PFSK-1 (cell line): ENCODE measurements at regions not wholly inside any gene's neighbourhood (a gene's known extent, or its start where the extent isn't known, plus 50 kb on each side); places are given as distances from the start of the nearest gene placed in this dataset.

Experiments used
- POLR2AphosphoS5 ChIP-seq: IDR thresholded peaks from 2 replicates; pipeline ENCODE4 v1.6.1; 2012; ENCODE audit warnings: low read depth, mild to moderate bottlenecking, control low read depth, low read length, moderate library complexity
- SIN3A ChIP-seq: IDR thresholded peaks from 2 replicates; pipeline ENCODE4 v1.6.1; 2012; ENCODE audit warnings: mild to moderate bottlenecking, low read length, moderate library complexity, borderline replicate concordance; ENCODE audit not compliant: insufficient read depth

DNA sequence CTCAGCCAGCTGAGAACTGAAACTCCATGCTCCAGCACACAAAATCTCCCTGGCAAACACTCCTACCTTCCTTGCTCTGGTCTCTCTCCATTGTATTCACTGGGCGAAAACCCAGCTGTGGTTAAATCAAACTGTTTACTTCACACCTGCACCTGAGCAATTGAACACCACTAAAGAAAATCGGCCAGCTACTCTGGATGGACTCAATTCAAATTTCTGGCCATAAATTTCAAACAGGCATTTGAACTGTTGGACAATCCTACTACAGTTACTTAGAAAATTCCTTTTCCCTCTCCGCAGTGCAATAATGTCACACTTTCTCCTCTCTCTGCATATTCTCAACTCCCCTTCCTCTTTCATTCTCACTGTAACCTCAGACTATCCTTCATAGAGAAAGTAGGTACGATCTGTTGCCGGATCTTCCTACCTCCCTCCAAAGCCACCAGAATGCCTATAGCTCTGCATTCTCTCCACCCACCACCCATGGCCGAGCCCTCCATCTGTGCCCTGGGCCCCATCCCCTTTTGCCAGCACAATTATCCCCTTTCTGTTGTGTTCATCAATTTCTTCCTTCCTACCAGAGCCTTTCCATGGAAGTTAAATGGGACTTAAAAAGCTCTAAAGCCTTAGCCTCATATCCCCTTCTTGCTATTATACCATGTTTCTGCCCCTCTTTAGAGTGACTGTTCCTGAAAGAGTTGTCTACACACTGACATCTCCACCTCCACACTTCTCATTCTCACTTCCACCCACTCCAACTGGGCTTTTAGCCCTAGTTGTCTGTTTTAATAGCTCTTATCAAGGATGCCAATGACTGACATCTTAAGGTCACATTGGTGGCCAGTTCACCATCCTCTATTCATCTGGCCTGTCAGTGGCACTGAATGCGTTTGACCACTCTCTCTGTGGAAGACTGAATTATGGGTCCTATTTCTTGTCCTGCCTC is 127.5 kb upstream of the SLC1A4 start:
- TF ChIP-seq SIN3A (no peak), POLR2AphosphoS5 (no peak)
